ENCODE measurements at regions not wholly inside any gene's neighbourhood (a gene's known extent, or its start where the extent isn't known, plus 50 kb on each side); places are given as distances from the start of the nearest gene placed in this dataset.
A peak's percentile ranks its signal among the peaks of the same experiment; 100 is the strongest.
"Not testable (repeated sequence)": the region's sequence is repeated elsewhere in the genome, so short reads cannot be mapped to it uniquely, and the experiment has no call there.

DNA sequence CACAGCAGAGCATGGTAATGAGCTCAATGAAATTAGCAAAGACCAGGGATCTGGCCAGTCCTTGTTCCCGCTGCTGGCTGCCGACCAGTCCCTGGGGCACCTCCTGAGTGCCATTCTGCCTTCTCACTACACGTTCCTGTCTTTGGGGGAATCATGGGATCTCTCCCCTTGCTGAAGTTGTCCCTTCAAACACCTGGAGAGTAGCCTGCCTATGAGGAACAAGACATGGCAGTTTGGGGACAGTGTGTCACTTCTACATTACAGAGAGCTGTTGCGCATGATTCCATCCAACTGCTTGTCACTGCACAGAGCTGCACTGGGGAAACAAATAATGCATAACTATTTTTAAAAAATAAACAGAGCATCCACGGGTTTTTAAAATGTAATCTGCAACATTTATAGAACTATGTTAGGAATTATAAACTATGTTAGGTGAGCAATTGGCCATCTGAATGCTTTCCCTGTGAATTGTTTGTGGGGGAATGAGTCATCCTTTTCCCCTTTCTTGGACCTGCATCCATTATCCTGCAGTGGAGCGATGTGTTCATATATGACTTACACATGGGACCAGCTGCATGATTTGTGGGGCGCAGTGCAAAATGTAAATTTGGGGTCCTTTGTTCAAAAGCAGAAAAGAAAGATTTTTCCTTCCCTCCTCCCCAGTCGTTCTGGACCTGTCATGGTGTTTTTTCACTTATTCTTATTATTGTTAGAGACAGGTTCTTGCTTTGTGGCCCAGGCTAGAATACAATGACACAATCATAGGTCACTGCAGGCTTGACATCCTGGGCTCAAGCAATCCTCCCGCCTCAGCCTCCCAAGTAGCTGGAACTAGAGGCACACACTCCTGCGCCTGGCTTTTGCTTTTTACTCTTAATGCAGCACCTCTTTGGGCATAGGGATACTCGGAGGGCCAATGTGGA lies 115.0 kb upstream of the TBL1X start:
- peak; percentile 68 for DNase-seq

DNA sequence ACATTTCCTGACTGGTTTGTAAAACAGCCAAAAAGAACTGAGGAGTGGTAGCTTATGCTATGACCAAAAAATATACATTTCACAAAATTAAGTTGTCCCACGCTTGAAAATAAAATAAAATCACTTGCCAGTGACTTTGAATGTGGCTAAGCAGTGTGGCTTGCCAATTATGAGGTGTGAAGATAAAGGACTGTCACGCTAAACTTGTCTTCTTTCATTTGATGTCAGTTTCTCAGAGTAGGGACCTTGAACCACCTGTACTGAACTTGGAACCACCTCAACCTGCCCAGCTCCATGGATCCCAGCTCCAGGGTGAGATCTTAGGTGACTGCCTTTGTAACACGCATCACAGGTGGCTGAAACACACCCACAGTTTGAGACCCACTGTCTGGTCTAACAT lies 113.7 kb upstream of the TBL1X start:
- DNase-seq, result no peak

DNA sequence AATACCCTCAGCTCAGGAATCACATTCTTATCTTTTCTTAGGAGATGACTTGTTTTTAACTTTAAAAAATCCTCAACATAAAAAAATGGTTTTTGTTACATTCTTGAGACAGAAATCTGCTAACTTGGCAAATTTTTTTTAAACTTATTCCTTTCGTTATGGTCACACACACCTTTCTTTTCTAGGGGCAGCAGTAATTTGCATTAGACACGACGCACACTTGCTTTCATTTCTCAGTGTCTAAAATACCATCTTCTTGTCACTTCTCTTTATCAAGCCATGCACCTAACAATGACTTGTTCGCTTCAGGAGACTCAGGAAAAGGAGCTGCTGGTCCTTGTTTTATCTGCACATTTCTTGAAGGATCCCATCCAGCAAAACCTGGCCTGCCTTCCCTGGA lies 112.6 kb upstream of the TBL1X start:
- no peak for DNase-seq

DNA sequence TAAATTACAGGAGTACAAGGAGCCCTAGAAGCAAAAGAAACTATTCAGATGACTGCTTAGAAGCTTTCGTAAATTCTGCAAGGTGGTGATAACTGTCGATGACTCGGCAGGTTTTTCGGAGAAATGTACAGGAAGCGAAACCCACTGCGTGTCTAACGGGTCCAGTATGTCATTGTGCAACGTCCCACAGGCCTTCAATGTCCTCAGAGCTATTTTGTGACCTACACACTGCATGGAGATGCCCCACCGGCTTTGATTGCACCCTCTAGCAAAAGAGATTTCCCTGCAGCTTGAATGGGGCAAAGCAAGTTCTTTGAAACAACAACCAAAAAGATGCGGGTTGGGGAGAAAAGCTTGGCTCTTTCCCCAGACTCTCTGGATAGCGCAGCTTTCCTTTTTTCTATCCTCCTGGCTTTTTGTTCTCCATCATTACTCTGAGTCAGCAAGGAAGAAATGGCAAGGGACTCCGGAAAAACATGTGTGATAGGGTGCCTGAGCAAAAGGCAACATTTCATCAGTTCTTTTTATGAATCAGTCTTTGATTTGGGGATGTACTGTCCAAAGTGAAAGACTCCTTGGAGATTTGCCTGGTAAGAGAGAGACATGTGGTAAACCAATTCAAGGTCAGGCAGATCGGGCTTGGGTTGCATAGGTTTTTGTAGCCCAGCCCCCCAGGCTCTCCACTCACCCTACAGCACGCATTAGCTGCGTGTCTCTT lies 112.0 kb upstream of the TBL1X start:
- DNase-seq, result peak; percentile 83

GRCh38 chrX:9354918-9355317 lies 109.9 kb upstream of the TBL1X start:
- no peak for DNase-seq

DNA sequence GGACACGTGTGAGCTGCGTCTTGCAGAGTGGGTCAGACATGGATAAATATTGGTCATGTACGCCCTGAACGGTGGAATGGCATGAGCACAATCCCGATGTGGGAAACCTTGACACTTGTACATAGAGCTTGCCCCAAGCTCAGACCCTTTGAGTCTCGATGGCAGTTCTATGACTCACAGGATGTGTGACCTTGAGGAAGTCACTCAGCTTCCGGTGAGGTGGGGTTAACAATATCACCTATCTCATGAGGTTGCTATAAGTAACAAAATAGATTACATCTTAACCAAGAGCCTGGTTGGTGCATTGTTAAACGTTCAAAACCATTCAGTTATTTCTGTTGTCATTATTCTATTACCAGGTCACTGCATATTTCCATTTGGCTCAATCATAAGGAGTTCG lies 109.1 kb upstream of the TBL1X start:
- DNase-seq, result no peak

- DNase-seq, result no peak
Measured at GRCh38 chrX:9356846-9357245, 108.0 kb upstream of the TBL1X start.

GRCh38 chrX:9357518-9358114 lies 107.2 kb upstream of the TBL1X start:
- no peak for DNase-seq

DNA sequence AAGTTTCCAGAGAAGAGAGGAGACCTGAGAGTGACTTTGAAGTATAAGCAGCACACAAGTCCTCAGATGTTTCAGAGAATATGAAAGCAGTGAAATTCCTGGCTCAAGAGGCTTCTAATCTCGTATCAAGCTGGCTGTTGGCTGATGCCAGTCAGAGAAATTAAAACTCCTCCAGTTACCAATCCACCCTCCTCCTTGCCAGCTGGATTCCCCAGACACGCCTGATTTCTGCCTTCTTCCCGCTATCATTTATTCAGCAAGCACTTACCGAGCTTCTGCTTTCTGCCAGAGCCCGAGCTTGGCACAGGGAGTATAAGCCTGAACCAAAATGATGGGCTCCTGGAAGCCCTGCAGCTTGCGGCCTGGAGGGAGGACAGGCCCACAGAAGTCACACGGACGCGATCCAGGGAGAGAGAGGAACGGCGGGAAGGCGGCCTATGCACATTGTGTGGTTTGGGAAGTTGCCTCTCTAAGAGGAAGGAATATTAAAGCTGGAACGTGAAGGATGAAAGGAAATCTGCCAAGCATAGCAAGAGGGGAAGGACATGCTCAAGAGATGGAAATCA lies 102.4 kb upstream of the TBL1X start:
- DNase-seq, result no peak

GRCh38 chrX:9367421-9367820 lies 97.4 kb upstream of the TBL1X start:
- DNase-seq, result no peak

- DNase-seq, result no peak
Measured at GRCh38 chrX:9368262-9368661, 96.6 kb upstream of the TBL1X start.

- DNase-seq, result no peak
Measured at GRCh38 chrX:9369802-9370291, 95.0 kb upstream of the TBL1X start.

GRCh38 chrX:9370893-9371292 lies 94.0 kb upstream of the TBL1X start:
- DNase-seq, result no peak

DNA sequence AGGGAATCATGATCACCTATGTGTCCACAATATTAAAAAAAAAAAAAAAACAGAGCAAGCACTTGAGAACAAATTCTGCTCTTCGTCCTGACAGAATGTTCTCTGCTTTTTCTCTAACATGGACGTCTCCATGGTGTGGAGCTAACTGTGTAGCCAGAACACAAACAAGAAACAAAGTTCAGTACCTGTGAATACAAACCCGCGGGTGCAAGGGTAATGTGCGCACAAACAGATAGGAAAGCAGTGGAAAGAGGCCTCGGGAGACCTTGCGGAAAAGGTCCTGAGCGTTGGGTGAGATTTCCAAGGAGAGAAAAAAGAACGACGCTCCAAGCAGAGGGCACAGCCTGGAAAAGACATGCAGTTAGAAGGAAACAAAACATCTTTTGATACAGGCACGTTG lies 92.0 kb upstream of the TBL1X start:
- DNase-seq, result no peak

GRCh38 chrX:9373789-9374188 lies 91.1 kb upstream of the TBL1X start:
- no peak for DNase-seq

GRCh38 chrX:9374555-9374954 lies 90.3 kb upstream of the TBL1X start:
- no peak for DNase-seq

- DNase-seq, result no peak
Measured at GRCh38 chrX:9376111-9376510, 88.7 kb upstream of the TBL1X start.

GRCh38 chrX:9377216-9377615 lies 87.6 kb upstream of the TBL1X start:
- DNase-seq, result not testable (repeated sequence)

DNA sequence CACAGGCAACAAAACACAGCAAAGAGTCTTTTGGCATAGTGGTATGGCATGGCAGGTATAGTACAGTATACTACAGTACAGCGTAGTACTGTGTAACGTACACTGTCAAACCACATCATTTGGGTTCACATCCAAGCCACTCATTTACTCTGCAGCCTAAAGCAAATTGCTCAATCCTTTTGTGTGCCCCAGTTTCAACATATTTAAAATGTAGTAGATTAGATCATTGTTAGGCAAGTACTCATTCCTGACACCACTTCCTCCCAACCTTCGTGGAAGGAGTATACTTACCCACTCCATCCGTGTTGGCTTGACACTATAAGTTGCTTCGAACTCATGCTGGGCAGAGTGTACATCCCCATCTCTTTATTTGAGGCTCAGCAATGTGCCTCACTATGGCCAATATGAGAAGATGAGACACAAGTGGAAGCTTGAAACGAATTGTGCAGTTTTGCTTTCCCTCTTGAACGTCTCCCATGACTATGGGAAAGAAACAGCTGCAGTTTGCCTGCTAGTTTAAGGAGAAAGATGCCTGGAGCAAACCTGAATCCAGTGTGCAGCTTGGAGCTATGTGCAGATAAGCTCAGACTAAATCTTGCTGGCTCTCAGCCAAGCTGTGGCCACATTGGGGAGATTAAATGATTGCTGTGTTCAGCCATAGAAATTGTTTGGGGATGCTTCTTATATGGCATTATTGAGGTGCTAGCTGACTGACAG lies 85.7 kb upstream of the TBL1X start:
- DNase-seq, result peak; percentile 35

- peak; percentile 38 for DNase-seq
Measured at GRCh38 chrX:9379697-9380551, 84.9 kb upstream of the TBL1X start.

DNA sequence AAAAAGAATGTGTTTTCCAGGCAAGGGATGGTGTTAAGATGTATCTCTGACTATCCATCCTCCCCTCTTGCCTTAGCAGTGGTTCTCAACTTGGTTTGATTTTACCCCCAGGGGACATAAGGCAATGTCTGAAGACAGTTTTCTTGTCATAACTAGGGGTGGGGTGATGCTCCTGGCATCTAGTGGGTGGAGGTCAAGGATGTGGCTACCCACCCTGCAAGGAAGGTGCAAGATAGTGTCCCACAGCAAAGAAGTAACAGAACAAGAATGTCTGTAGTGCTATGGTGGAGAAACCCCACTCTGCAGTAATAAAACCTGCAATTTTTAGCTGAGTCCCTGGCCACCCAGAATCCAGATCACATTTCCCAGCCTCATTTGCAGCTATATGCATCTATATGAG lies 81.2 kb upstream of the TBL1X start:
- DNase-seq, result no peak

DNA sequence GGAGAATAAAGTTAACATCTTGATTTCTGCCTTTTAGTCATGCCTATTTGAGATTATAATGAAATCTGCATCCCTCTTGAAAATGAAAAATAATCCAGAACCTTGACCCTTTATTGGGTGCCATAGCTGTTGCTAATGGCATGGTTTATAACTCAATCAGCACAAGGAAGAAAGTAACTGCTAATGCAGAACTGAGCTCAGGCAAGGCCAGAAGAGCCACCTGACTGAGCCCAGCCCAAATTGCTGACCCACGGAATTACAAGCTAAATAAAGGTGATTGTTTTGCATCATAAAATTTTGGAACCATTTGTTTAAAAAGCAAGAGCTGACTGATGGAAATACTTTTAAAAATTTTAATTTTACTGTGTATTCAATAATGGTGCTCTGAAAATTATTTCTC lies 76.4 kb upstream of the TBL1X start:
- no peak for DNase-seq
